DMS53 treated with DMSO at 0.1 percent for 48 hours (cell line): ENCODE measurements at regions not wholly inside any gene's neighbourhood (a gene's known extent, or its start where the extent isn't known, plus 50 kb on each side); places are given as distances from the start of the nearest gene placed in this dataset.

Source experiments
- DNase-seq: peaks from one replicate; lab custom pipeline; 2025; ENCODE audit not compliant: unreplicated experiment; lab: John Stamatoyannopoulos, UW

DNA sequence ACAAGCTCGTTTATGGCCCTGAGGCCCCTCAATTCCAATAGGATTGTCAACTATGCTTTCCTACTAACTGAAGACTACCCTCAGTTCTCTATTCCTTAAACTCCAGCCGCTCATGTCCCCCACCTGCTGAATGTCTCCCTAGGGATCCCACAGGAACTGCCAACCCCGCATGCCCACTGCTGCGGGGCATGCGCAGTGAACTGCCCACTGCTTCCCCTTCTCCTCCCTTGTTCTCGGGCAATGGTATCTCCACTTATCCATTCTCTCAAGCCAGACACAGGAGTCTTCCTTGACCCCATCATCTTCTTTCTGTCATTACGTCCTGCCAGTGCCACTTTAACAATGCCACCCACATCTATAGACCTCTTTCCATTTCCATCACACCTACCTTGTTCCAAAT, 90.0 kb downstream of the FGF18 start:
- no peak for DNase-seq

DNA sequence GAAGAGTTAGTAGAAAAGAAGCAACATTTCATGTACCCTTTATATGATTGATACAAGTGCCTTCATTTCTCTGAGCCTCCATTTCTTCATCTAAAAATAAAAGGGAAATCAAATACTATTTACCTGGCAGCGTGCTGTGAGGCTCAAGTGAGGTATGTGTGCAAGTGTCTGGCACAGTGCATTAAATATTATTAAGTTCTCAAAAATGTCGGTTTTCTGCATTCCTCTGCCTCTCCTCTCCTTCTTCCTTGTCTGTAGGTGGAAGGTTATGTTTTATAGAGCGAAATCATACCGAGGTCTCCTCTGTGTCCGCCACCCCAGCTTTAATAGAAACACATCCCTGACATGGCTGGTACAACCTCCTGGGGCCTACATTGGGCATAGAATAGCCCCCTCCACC, 93.0 kb downstream of the FGF18 start:
- no peak for DNase-seq

DNA sequence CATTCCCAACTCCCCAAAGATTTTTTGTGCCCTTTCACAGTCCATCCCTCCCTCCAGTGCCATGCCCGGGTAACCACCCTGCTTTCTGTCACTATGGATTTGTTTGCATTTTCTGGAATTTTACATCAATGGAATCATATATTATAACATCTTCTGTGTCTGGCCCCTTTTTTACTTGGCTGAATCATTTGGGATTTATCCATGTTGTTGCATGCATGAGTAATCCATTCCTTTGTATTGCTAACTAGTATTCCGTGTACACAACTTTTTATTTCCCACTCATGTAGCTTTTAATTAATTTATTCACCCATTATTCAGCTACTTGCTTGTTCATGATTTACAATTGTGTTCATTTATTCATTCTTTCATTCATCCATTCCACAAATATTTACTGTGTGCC, 94.1 kb downstream of the FGF18 start:
- no peak for DNase-seq

DNA sequence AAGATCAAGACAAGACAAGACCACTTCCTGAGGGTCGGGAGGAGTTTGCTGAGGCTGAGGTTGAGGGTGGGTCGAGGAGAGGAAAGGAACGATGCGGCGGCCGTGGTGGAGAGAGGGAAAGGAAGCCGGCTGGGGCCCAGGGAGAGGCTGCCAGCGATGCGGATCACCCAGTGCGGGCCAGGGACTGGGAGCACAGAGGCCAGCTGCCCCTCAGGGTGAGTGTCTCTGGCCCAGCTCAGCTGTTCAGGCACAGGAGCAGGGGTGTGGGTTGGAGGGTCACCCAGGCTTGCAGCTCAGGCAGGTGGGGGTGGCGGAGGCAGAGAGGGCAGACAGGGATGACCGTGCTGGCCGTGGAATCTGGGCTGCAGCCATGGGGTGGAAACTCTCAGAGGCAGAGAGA, 99.5 kb downstream of the FGF18 start:
- DNase-seq: no peak

GRCh38 chr5:171520300-171521174, 101.1 kb downstream of the FGF18 start:
- no peak for DNase-seq

DNA sequence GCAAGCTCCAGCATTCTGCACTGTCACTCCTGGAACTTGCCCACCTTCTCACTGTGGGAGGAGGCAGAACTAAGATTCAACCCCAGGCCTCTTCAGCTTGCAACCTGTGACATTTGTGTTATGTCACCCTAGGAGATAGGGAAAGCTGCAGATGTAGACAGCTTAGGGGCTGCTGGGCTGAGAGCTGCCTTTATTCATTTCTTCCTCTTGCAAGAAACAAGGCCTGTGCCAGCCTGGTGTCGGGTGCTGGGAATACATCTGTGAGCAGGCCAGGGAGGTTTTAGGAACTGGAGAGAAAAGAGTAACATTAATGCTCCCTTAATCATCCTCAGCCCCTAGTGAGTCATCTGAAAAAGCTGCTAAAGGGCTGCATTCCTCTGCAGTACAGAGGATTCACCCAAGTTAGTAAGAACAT, 101.8 kb downstream of the FGF18 start:
- DNase-seq: no peak

DNA sequence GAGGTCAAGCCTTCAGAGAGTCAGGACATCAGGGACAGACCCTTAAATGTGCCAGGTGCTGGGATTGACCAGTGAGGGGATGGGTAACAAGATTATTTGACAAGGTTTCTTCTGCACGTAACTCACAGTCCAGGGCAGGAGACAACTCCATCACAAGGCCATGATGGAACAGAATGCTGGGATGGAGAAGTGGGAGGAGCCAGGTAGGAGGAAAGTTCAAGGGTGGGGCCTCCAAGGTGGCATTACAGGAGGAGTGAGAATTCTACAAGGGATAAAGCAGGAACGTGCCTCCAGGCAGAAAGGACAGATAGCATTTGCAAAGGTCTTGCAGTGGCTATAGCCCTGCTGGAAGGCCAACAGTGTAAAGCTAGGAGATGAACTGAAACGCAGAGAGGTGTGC, 102.2 kb downstream of the FGF18 start:
- no peak for DNase-seq

GRCh38 chr5:171523781-171524180, 104.3 kb downstream of the FGF18 start:
- DNase-seq: no peak

DNA sequence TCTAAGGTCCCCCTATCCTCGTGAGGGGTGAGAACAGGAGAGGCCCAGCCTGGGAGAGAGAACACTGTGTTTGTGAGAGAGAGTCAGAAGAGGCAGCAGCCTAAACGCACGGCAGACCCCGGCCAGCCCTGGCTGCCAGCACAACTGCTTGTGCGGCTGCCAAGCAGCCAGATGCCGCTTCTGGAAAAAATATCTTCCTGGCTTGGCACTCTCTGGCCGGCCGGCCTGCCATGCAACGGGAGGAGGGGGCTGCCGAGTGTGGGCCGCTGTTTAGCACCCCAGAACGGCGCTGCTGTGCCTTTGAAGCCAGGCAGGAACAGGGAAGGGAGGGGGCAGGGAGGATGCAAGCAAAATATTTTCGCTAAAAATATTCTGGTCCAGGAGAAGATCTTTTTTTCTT, 105.0 kb downstream of the FGF18 start:
- DNase-seq: no peak

- no peak for DNase-seq
These were observed 105.6 kb downstream of the FGF18 start for GRCh38 chr5:171525085-171525484.

GRCh38 chr5:171528036-171528435, 108.6 kb downstream of the FGF18 start:
- DNase-seq: no peak

- DNase-seq: no peak
These were observed 109.6 kb downstream of the FGF18 start for GRCh38 chr5:171528865-171529614.

- no peak for DNase-seq
These were observed 112.2 kb downstream of the FGF18 start for GRCh38 chr5:171531638-171532037.

- no peak for DNase-seq
These were observed 113.7 kb downstream of the FGF18 start for GRCh38 chr5:171533153-171533552.

GRCh38 chr5:171534043-171534895, 114.8 kb downstream of the FGF18 start:
- no peak for DNase-seq

DNA sequence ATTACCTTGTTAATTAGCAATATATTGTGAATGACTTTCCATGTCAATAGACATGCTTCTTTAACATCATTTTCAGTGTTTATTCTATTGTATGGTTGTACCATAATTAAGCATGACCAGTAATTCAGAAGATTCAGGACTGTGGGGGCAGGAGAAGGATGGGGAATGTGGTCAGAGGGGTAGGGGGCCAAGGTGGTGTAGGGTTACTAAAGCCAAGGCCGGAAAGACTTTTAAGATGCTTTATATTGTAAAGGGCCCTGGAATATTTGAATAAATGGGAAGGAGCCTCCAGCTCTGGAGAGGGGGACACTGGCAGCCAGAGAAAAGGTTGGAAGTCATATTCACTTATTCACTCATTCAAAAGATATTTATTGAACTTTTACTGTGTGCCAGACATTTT, 115.7 kb downstream of the FGF18 start:
- DNase-seq: no peak

DNA sequence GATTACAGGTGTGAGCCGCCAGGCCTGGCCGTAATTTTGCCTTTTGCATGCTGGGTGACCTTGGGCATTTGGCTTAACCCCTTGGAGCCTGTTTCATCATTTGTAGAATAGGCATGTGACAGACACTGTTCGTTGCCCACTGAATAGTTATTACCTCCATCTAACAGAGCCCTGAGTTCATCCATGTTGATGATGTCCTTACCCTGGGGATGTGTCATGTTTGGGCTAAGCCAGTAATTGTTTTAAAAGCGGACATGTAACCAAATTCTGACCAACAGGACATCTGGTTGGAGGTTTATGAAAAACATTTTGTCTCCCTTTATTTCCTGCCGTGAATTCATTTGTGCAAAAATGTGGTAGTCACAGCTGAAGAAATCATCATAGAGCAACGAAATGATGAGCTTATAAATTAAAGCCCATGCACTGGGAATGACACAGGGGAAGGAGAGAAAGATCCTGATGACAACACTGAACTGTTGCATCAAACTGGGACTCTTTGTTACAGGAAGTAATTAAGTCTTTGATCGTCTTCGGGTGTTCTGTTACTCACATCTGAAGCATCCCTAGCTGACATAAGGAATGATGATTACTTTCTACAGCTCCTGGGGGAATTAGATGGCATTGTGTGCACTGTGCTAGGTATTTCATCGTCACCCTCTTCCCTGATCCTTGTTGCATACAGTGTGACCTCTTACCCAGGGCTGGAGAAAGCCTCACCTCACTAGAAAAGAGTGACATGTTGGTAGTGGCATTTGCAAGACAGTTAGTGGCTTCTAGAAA, 117.8 kb downstream of the FGF18 start:
- DNase-seq: no peak

- no peak for DNase-seq
These were observed 118.6 kb downstream of the FGF18 start for GRCh38 chr5:171537923-171538537.

GRCh38 chr5:171538681-171539080, 119.2 kb downstream of the FGF18 start:
- no peak for DNase-seq

GRCh38 chr5:171540865-171541264, 121.4 kb downstream of the FGF18 start:
- no peak for DNase-seq
